Fibroblast of lung (primary cell): ENCODE measurements at regions not wholly inside any gene's neighbourhood (a gene's known extent, or its start where the extent isn't known, plus 50 kb on each side); places are given as distances from the start of the nearest gene placed in this dataset.

ENCODE experiments used
- DNase-seq, 2 donors: peaks; one replicate each; pipeline versions ENCODE4 v3.0.0 to v3.0.0-alpha.2; 2010; ENCODE audit warnings: low read depth in 2 of 2
- H2AFZ ChIP-seq: 2 replicates; pipeline ENCODE4 v1.5.1; 2012; ENCODE audit warnings: low read length, control low read depth, inconsistent platforms
- H3K27ac ChIP-seq: 2 replicates; pipeline ENCODE4 v1.5.1; 2011; ENCODE audit warnings: low read length, control low read depth; ENCODE audit not compliant: insufficient read depth
- H3K27me3 ChIP-seq: 2 replicates; pipeline ENCODE4 v1.5.1; 2011; ENCODE audit warnings: mild to moderate bottlenecking, low read length; ENCODE audit not compliant: control insufficient read depth, insufficient read depth
- H3K36me3 ChIP-seq: 2 replicates; pipeline ENCODE4 v1.5.1; 2011; ENCODE audit warnings: low read length; ENCODE audit not compliant: control insufficient read depth, insufficient read depth
- H3K4me1 ChIP-seq: 2 replicates; pipeline ENCODE4 v1.5.1; 2011; ENCODE audit warnings: low read length; ENCODE audit not compliant: control insufficient read depth, insufficient read depth; ENCODE audit errors: extremely low read depth
- H3K4me2 ChIP-seq: 2 replicates; pipeline ENCODE4 v1.5.1; 2011; ENCODE audit warnings: low read length, control low read depth; ENCODE audit not compliant: insufficient read depth; ENCODE audit errors: extremely low read depth
- H3K4me3 ChIP-seq, 4 experiments: fragments of 200-600 bp in 1 of 4; sonication (generic) in 1 of 4; replicated peaks in 1 of 4; 2 replicates each; pipeline ENCODE4 v1.5.1; 2011 to 2016; ENCODE audit warnings: low read length in 4 of 4, low read depth in 3 of 4, mild to moderate bottlenecking in 3 of 4, control low read depth in 2 of 4, inconsistent platforms in 1 of 4, mixed read lengths in 1 of 4; ENCODE audit not compliant: insufficient read depth in 1 of 4; ENCODE audit errors: control extremely low read depth in 1 of 4
- H3K79me2 ChIP-seq: 2 replicates; pipeline ENCODE4 v1.5.1; 2012; ENCODE audit warnings: mild to moderate bottlenecking, low read length, inconsistent platforms; ENCODE audit not compliant: control insufficient read depth, insufficient read depth
- H3K9ac ChIP-seq: 2 replicates; pipeline ENCODE4 v1.5.1; 2011; ENCODE audit warnings: mild to moderate bottlenecking, low read length, control low read depth; ENCODE audit not compliant: insufficient read depth
- H3K9me3 ChIP-seq: 2 replicates; pipeline ENCODE4 v1.5.1; 2012; ENCODE audit warnings: low read depth, low read length; ENCODE audit not compliant: control insufficient read depth, insufficient read depth
- H4K20me1 ChIP-seq: 2 replicates; pipeline ENCODE4 v1.5.1; 2011; ENCODE audit warnings: low read length; ENCODE audit not compliant: control insufficient read depth, insufficient read depth; ENCODE audit errors: extremely low read depth
- EZH2 ChIP-seq: IDR thresholded peaks from 2 replicates; pipeline ENCODE4 v1.5.1; 2012; ENCODE audit warnings: low read length, control low read depth, mild to moderate bottlenecking; ENCODE audit errors: missing control alignments
- TF ChIP-seq, protein P1 (sequence below), 2 donors: IDR thresholded peaks in 1 of 2; conservative IDR thresholded peaks in 1 of 2; 1 replicate in 1 of 2; 2 replicates in 1 of 2; pipeline ENCODE4 v1.5.1; 2011 to 2012; ENCODE audit warnings: low read length in 2 of 2, control low read depth in 1 of 2, inconsistent platforms in 1 of 2, low read depth in 1 of 2, mild to moderate bottlenecking in 1 of 2

- H3K9me3 ChIP-seq: no peaks in the 10 kb centered on the region
- H3K79me2 ChIP-seq: no peaks in the 10 kb centered on the region
- no peaks in the 10 kb centered on the region for H3K36me3 ChIP-seq
- H2AFZ ChIP-seq: no peak overlapping the region
- TF ChIP-seq EZH2: no peak
- TF ChIP-seq, protein P1, sequence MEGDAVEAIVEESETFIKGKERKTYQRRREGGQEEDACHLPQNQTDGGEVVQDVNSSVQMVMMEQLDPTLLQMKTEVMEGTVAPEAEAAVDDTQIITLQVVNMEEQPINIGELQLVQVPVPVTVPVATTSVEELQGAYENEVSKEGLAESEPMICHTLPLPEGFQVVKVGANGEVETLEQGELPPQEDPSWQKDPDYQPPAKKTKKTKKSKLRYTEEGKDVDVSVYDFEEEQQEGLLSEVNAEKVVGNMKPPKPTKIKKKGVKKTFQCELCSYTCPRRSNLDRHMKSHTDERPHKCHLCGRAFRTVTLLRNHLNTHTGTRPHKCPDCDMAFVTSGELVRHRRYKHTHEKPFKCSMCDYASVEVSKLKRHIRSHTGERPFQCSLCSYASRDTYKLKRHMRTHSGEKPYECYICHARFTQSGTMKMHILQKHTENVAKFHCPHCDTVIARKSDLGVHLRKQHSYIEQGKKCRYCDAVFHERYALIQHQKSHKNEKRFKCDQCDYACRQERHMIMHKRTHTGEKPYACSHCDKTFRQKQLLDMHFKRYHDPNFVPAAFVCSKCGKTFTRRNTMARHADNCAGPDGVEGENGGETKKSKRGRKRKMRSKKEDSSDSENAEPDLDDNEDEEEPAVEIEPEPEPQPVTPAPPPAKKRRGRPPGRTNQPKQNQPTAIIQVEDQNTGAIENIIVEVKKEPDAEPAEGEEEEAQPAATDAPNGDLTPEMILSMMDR (conservative IDR thresholded peaks at IDR 0.05 in 1 of 2, IDR thresholded peaks at IDR 0.05 in 1 of 2; ENCODE audit: low read depth in 1 of 2, low read length in 2 of 2): no peak
- H3K4me2 ChIP-seq: no peak overlapping the region
- H3K4me3 ChIP-seq: no peak overlapping the region
- DNase-seq: no peak
- H3K9ac ChIP-seq: no peak overlapping the region
- H3K27ac ChIP-seq: no peak overlapping the region
- H3K4me1 ChIP-seq: no peaks in the 10 kb centered on the region
- H3K27me3 ChIP-seq: no peaks in the 10 kb centered on the region
- H4K20me1 ChIP-seq: no peaks in the 10 kb centered on the region
Observed at GRCh38 chr2:195470622-195471021, 186.4 kb upstream of the SLC39A10 start.

DNA sequence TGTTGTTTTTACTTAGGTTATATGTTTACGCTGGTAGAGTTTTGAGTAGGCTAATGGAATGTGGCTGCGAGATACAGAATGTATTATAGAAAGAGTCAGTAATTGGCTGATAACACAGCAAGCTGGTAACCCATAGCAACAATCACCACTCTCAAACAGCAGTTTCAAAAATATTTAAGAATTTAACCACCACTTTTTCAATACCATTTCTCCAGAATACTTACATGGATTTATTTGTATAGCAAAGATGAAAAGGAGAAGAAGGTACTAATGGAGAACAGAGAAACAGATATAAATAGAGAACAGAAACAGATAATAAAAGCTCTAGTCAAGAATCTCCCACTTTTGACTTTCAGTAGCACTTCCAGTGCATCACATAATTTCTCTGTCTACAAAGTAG lies 188.3 kb upstream of the SLC39A10 start:
- Histone ChIP-seq H3K4me1 (no peaks in the 10 kb centered on the region), H3K9me3 (no peaks in the 10 kb centered on the region), H3K79me2 (no peaks in the 10 kb centered on the region), H3K27ac (no peak overlapping the region), H4K20me1 (no peaks in the 10 kb centered on the region), H3K27me3 (no peaks in the 10 kb centered on the region), H2AFZ (no peak overlapping the region), H3K4me3 (no peak overlapping the region), H3K4me2 (no peak overlapping the region), H3K36me3 (no peaks in the 10 kb centered on the region), H3K9ac (no peak overlapping the region)
- DNase-seq: no peak
- TF ChIP-seq EZH2: no peak
- TF ChIP-seq, protein P1 (conservative IDR thresholded peaks at IDR 0.05 in 1 of 2, IDR thresholded peaks at IDR 0.05 in 1 of 2; ENCODE audit: low read depth in 1 of 2, low read length in 2 of 2): no peak

- Histone ChIP-seq H3K79me2 (no peaks in the 10 kb centered on the region), H3K4me3 (no peak overlapping the region), H3K36me3 (no peaks in the 10 kb centered on the region), H3K9ac (no peak overlapping the region), H3K9me3 (no peaks in the 10 kb centered on the region), H2AFZ (no peak overlapping the region), H3K27ac (no peak overlapping the region), H3K27me3 (no peaks in the 10 kb centered on the region), H3K4me2 (no peak overlapping the region), H4K20me1 (no peaks in the 10 kb centered on the region), H3K4me1 (no peaks in the 10 kb centered on the region)
- DNase-seq: no peak
- TF ChIP-seq EZH2: no peak
- TF ChIP-seq, protein P1 (conservative IDR thresholded peaks at IDR 0.05 in 1 of 2, IDR thresholded peaks at IDR 0.05 in 1 of 2; ENCODE audit: low read depth in 1 of 2, low read length in 2 of 2): no peak
Observed at GRCh38 chr2:195466427-195466826, 190.6 kb upstream of the SLC39A10 start.
